Sigmoid colon (tissue), 4 donors: ENCODE measurements at regions not wholly inside any gene's neighbourhood (a gene's known extent, or its start where the extent isn't known, plus 50 kb on each side); places are given as distances from the start of the nearest gene placed in this dataset.

Experiments
- EP300 ChIP-seq, 4 donors: sonication (generic); formaldehyde crosslinking; IDR thresholded peaks; one replicate each; pipeline ENCODE4 v1.6.1; 2017; ENCODE audit warnings: antibody characterized with exemption in 4 of 4
- TF ChIP-seq, protein P1 (sequence below), 4 experiments: fragments of 450-650 bp in 3 of 4; fragments of 200-600 bp in 1 of 4; IDR thresholded peaks; one replicate each; pipeline ENCODE4 v1.5.1; 2016 to 2019; ENCODE audit warnings: antibody characterized with exemption in 4 of 4, mild to moderate bottlenecking in 3 of 4, moderate library complexity in 2 of 4

- TF ChIP-seq, protein P1, sequence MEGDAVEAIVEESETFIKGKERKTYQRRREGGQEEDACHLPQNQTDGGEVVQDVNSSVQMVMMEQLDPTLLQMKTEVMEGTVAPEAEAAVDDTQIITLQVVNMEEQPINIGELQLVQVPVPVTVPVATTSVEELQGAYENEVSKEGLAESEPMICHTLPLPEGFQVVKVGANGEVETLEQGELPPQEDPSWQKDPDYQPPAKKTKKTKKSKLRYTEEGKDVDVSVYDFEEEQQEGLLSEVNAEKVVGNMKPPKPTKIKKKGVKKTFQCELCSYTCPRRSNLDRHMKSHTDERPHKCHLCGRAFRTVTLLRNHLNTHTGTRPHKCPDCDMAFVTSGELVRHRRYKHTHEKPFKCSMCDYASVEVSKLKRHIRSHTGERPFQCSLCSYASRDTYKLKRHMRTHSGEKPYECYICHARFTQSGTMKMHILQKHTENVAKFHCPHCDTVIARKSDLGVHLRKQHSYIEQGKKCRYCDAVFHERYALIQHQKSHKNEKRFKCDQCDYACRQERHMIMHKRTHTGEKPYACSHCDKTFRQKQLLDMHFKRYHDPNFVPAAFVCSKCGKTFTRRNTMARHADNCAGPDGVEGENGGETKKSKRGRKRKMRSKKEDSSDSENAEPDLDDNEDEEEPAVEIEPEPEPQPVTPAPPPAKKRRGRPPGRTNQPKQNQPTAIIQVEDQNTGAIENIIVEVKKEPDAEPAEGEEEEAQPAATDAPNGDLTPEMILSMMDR (IDR thresholded peaks at IDR 0.05) = no peak
- TF ChIP-seq EP300 (IDR thresholded peaks at IDR 0.05) = no peak
Measured at GRCh38 chr11:38795027-38795426, 2197.0 kb upstream of the RAG2 start.
